ENCODE measurements at regions not wholly inside any gene's neighbourhood (a gene's known extent, or its start where the extent isn't known, plus 50 kb on each side); places are given as distances from the start of the nearest gene placed in this dataset.

DNA sequence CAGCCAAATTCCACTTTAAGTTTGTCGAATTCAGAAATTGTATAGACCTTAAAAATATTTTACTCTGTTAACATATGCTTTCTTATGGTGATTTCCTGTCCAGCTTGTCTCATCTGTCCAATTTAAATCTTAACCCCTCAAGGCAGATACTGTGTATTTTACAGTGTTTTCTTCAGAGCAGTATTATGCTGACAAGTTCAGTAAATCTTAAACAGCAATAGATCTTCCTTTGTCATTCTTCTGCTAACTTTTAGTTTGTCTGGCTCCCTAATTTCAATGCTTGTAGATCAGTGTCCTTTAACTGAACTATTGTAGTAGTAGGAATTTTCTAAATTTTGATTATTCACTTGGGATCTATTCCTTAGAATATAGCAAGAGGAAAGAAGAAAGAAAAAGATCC is 52.8 kb upstream of the MEIS1 start:
- no peak for DNase-seq

DNA sequence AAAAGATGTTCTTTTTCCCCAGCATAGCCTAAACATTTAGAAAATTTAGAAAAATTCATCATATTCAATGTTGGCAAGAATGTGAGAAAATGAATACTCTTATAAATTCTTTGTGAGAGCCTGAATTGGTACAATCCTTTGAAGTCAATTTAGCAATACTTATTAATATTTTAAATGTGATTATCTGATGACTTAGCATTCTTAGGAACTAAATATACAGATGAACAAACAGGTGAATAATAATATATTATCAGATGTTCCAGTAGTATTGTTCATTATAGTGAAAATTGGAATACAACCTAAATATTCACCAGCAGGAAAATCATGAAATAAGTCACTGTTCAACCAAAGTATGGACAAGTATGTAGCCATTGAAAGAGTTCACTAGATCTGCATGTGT is 55.5 kb upstream of the MEIS1 start:
- no peak for DNase-seq

DNA sequence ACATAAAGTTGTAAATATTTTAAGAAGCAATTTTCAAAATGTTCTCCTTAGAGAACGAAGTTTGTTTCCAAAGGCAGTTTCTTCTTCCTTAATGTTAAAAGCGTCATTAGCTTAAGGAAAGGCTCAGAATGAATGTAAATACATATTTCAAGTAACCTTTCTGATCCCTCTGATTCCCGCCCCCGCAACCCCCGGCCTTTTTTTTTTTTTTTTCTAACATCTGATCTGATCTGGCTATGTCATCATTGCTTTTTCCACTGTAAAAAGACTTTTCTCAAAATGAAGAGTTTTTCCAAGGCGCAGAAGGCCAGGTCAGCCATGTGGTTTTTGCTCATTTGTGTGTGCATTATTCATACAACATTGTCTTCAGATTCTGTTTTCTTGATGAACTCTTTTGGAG is 57.1 kb upstream of the MEIS1 start:
- DNase-seq: no peak

DNA sequence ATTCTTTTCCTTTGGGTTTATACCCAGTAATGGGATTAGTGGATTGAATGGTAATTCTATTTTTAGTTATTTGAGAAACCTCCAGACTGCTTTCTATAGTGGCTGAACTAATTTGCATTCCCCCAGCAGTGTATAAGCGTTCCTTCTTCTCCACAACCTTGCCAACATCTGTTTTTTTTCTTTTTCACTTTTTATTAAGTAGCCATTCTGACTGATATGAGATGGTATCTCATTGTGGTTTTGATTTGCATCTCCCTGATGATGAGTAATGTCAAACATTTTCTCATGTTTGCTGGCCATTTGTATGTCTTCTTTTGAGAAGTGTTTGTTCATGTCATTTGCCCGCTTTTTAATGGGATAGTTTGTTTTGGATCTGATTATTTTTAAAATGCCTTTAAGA is 64.1 kb upstream of the MEIS1 start:
- DNase-seq: no peak

DNA sequence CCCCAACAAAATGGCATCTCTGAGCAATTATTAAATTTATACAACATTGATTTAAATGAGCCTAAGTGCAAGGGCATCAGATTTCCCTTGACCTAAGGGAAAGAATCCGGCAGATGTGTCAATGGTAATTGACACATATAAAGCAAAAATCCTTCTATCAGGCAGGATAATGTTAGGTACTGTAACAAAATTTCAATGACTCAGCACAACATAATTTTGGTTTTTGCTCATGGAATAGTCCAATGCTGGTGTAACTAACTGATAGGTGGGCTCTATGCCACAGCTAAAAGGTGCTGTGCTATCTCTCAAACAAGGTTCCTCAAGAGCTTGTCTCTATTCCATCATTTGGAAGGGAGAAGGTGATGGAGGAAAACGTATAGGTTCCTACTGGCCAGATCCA is 68.3 kb upstream of the MEIS1 start:
- DNase-seq: no peak

DNA sequence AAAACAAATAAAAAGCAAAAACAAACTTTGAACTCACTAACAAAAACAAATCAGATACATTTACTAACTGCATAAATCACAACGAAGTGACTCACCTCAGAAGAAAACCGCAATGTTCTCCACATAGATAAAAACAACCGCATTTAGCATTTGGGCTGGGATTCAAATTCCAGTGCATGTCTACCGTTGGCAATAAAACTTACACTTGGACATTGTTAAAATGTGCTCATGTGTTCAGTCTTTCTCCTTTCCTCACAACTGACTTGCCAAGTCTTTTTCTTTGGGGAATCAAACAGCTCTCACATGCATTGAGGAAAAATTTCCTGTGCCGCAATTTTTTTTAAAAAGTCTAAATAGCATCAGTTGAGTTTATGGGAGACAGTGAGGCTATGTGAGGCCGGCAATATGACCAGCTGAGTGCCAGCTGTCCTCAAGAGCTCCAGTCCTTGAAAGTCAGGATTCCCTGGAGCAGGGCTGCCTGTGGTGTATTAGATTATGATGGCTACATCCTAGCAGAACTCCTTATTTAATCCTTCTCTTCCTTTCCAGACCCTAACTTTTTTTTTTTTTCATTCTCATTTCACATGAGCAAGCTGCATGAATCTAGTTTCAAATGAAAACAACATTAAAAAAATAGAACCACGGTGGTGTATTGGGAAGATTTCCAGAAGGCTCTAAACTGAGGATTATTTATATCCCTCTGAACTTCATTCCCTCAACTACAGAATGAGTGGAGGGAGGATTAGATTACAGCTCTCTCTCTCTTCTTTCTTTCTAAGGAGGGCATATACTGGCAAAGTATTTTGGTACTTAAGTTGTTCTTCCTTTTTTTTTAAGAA is 70.2 kb upstream of the MEIS1 start:
- DNase-seq: no peak

DNA sequence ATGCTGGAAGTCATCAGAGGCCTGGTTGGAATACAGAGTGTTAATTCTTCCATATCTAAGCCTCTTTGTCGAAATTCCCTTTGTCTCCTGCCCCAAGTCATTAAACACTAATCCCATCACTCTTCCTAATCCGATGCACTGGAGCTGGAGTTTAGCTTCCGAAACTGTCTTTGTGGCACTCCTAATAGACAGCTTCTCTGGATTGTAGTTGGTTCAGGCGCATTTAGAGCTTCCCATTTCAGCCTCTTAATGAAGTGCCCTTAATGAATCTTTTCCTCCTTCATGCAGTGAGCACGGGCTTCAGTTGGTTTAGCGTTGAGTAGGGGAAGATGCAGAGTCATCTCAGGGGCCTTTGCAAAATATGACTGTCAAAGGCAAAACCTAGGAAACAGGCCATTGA is 72.2 kb upstream of the MEIS1 start:
- DNase-seq: no peak

DNA sequence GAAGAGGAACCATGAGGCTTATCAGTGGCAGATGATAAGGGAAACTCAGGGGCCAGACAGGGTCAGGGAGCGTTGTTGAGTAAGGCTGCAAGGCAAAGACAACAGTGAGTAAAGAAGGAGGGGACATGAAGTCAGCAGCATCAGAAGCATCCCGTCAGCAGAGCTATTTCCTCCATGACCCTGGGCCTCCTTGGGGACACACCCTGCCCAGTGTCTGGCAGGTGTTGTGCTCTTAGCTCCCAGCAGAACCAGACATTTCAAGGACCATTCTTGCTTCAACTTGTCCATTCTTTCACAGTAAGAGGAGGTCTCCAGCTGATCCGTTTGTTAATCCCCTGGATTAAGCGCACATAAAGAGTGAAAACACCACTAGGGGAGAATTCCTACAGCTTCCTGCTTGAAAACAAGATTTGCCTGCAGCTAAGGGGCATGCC is 88.7 kb upstream of the MEIS1 start:
- no peak for DNase-seq

DNA sequence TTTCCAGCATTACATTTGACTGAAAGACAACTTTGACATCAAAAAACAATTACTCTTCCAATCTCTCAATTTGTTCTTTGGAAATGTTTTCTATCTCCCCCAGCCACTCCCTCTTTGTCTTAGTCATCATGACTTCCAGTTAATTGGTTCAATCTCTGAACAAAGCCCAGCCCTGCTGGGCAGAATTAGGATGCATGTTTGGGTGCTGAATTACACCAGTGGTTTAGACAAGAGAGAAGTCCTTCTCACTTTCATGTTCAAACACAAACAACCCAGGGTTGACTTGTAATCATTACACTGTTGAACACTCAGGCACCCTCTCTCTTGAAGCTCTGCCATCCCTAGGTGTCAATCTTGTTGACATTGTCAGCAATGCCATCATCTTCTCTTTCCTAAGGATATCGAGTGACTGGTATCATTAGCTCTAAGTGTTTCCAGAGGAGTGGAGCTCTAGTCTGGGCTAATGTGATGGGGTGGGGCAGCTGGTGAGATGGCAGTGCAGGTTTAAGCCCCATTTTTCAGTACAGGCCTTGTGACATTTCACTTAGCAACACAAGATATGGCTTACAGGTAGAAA is 90.8 kb upstream of the MEIS1 start:
- no peak for DNase-seq

DNA sequence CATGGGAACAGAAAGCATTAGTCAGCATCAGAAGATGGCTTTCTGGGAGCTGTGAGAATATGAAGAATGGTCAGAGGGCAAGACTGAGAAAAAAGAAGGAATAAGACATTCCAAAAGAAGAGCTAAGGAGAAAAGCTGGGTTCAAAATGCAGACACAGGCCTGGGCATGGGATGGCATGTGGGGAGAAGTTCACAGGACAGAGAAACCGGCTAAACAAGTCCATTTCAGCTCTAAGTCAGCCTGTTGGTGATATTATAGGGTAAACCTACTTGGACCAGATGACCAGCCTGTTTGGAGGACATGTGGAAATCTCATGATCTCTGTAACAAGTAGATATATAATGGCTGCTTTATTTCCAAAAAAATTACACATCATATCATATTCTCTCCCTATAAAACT is 91.7 kb upstream of the MEIS1 start:
- no peak for DNase-seq

DNA sequence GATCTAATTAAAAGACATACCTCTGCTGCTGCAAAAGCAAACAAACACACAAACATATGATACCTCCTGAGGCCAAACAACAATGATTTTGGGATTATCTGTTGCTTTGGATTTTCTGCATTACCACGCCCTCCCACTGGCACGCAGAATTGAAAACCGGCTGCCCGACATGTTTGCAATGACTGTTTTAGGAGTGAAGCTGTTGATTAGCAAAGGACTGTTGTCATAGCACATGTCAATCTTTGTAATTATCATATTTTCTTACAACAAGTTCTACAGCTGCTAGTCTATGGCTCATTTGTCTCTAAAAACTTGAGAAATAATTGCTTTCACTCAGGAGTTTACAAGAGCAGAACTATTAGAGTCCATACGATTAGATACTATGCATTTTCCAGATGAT is 94.4 kb upstream of the MEIS1 start:
- no peak for DNase-seq

DNA sequence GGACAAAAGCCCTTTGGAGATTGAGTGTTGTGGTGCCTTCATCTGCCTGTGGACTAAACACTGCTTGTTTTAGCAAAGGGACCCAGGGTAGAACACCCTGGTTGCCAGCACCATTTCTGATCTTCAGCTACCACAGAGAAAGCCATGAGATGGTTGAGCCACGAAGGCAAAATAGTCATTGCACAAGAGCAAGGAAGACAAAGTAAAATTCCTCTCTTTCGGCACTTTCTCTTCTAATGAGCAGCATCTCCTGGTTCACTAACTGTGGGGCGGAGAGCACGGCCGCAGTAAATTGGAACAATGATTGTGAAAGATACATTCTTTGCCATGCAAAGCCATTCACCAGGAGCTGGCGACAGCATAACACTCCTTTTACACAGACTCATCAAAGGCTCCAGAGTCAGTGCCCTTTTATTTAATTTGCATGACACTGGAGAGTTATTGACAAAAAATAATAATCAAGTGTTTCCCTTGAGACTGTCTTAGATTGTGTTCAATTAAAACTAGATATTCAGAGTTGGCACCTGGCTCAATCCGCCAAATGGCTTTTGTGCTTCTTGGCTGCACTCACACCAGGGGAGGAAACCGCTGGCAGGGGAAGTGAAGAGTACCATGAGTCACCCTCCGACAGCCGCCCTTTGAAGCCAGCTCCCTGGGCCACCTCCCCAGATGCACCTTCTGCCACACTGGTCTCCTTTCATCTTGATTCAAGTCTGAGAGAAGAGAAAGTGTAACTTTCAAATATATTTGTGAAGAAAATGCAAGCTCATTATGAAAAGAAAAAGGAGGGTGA is 100.5 kb upstream of the MEIS1 start:
- no peak for DNase-seq

DNA sequence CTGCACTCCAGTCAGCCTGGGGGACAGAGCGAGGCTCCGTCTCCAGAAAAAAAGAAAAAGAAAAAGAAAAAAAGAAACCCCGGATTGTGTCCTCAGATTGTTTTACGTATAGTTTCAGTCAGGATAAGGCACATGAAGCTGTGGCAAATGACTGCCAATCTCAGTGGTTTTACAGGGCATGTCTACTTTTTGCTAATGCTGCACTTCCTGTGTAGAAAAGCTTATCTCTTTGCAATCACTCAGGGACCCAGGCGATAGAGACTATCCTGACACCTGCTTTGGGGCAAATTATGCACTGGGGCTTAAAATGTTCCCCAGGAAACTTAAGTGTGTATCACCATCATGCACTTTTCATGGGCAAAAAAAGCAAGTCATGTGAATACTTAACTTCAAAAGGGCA is 103.7 kb upstream of the MEIS1 start:
- DNase-seq: no peak

DNA sequence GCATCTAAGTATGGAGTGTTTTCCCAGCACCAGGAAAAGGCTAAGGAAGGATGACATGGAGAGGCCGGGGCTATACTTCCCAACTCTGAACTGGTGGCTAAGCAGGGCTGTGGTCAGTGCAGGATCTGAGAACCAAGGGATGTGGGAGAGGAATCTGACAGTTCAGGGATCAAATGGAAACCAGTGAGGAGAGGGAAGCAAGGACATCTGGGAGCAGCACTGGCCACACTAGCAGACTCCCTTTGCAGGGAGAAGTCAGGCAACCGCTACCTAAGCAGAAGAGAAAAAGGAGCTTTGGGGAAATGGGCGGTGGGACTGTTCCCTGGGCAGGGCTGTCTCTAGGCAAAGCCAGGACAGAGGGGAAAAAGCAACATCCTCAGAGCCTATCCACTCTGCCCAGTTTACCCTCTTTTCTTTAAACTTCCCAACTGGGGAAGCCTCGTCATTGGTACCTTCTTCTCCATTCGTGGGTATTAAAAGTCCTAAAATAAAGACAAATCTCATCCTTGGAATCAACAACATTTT is 105.8 kb upstream of the MEIS1 start:
- no peak for DNase-seq

DNA sequence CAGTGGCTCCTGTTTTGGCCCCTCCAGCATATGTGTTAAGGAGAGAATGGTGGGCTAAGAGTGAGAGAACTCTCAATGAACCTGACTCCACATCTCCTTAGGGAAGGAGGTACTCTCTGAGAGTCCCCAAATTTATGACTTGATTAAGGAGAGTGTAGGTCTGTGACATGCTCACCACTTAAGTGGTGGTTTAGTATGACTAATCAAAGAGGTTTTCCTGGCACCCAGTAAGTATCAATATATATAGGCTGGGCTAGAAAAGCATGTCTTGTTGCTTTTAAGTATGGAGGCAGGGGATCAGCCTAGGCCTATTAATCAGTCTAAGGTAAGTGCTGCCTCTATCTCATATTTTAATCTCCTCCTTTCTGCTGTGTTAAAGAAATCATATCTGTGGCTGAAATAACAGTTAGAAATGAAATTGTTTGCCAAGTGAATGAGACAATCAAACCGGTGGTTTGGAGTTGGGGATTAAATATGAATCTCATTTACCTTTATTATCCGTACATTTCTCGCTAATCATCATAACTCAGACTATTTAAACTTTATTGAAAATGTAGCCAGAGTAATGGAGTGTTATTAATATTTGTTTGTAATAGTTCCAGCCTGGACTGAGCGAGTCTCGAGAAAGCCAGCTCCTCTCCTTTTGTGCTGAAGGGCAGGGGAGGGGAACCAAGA is 107.7 kb upstream of the MEIS1 start:
- no peak for DNase-seq

DNA sequence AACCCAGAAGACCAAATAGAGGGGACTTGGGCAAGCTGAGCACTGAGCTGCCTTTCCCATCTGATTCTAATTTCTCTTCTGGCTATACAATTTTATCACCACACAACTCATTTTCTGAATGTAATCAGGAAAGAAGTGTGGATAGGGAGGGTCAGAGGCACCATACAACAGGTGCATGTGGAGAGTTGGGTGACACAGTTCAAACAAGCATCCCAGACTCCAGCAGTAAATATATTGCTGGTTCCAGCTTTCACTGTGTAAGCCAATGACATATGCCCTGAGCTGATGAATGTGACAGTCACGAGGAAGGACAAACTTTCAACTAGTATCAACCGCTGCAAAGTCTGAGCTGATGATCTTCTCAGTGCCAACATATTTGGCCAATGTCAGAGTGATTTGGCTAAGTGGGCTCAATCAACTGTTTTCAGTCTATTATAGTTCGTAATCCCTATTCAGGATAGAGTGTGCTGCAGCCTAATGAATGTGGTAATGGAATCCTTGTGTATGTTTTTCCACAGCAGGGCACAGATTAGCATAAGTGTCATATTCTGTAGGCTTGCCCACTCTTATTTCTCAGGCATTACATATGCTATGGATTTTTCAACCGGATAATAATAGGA is 109.9 kb upstream of the MEIS1 start:
- DNase-seq: no peak

DNA sequence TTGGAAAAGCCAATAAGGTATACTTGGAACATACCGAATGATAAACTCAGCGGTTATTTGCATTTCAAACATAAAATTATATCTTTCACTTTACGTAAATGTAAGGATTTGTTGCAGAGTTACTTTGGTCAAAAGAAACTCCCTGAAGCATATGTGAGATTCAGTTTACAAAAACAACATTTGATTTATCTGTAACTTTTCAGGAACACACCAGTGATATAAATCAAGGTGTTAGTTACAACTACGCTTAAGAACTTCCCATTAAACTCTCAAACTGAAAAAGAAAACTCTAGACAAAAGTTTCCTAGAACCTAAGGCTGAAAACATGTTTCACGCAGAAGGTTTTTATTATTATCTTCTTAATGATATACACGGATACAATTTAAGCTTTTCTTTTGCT is 110.6 kb upstream of the MEIS1 start:
- DNase-seq: no peak

DNA sequence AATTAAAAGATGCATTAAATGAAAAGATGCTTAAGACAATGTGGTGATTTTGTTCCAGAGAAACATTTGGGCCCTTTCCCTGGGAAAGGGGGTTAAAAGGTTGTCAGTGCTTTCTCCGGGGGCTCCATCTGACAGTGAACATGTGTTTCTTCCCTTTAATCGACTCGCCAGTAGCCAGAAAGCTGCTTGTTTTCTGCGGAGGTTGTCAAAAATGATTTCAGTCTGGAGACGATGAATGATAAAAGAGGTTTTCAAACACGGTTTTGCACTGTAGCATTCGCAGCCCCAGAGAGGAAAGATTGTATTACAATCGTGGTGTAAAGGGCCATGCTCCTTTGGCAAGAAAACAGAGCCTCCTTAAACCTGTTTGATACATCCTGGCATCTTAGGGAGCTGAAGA is 111.5 kb upstream of the MEIS1 start:
- DNase-seq: no peak

DNA sequence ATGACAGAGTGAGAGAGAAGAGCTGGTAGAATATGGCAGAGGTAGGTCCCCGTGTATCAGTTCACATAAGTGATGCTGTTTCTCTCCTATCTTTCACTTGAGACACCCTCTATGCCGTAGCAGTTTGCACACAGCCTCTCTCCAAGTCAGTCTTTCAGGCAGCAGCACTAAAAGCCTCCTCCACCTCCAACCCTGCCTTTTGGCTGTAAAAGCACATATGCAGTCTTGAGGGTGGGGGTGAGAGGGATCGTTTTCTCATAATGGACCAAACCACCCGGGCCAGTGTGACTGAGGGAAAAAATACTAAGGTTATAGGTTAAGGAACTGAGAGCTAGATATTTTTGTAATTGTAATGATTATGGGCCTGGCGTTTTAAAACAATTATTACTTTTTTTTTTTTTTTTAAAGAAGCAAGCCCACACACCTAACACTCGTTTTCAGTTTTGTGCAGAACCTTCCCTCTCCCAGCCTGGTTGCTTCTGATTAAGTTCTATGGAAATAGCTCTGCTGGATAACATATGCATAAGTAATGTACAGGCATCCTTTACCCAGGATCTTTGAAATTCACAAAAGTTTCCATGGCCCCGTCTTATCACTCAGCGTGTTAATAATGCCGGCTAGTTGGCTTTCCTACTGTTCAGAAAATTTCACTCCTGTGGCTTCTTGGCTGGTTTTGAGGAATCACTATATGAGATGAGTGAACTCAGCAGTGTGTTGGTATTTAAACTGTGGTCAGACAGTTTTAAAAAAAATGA is 112.2 kb upstream of the MEIS1 start:
- no peak for DNase-seq

DNA sequence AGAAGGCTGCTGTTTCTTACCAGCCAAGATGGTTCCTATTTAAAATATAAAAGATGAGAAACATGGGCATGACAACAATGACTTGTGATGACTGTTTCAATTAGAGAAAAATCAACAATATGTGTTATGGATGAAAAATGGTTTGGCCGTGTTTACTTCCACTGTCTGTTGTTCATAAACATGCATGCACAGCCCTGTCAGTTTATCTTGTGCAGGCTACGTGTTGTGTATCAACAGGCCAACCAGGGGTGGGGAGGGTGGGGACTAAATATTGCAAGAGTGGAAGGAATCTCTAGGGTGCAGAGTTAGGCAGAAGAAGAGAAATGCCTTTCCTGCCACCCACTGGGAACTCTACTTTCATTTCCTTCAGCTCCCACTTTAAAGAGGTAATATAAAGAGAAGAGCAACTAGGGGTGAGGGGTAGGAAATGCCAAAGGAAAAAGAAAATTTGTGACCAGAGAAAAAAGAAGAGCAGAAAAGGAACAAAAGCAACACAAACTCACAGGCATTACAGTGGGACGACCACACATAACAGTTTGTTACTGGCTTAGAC is 116.8 kb upstream of the MEIS1 start:
- DNase-seq: no peak

DNA sequence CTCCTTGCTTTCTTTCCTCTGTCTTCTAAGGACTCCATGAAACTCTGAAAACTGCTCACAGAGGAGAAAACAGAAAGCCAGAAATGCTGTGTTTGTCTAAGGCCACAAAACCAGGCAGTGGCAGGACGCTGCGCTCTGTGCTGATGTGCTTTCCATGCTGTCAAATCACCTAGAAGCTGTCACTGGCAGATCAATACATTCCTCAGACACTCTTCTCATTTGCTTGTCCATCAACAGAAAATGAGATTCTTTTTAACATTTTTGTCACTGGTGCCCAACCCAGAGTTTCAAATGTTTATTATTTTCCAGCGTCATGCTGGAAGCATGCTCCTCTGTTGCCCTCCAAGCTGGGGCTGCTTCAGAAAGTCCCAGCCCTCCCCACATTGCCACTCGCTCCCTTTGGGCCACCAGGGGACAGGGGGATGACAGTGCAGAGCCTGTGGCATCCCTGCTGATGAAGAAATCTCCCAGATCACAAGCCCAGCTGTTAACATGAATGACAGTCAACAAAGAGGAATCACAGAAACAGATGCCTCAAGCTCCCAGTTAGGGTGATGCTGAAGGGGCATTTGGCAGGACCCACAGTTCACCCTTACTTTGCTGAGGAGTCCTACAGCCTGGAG is 117.5 kb upstream of the MEIS1 start:
- no peak for DNase-seq
